ENCODE measurements at regions not wholly inside any gene's neighbourhood (a gene's known extent, or its start where the extent isn't known, plus 50 kb on each side); places are given as distances from the start of the nearest gene placed in this dataset.

DNA sequence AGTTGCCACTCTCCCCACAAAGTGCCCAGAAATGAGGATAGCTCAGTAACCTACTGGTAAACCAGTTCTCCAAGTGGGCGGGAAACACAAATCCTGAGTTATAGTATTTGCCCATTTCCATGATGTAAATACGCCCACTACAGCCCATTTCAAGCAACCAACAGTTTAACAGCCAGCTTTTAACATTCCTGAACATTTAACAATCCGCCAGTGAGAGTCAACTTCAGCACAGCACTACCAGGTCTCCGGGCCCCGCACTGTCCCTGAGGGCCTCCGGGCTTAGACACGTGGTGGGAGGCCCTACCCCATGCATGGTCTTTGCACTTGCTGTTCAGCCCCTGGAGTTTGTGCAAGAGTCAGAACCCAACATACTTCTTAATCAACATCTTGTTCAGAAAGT is 132.0 kb upstream of the CTTNBP2NL start:
- TF ChIP-seq, protein P1, sequence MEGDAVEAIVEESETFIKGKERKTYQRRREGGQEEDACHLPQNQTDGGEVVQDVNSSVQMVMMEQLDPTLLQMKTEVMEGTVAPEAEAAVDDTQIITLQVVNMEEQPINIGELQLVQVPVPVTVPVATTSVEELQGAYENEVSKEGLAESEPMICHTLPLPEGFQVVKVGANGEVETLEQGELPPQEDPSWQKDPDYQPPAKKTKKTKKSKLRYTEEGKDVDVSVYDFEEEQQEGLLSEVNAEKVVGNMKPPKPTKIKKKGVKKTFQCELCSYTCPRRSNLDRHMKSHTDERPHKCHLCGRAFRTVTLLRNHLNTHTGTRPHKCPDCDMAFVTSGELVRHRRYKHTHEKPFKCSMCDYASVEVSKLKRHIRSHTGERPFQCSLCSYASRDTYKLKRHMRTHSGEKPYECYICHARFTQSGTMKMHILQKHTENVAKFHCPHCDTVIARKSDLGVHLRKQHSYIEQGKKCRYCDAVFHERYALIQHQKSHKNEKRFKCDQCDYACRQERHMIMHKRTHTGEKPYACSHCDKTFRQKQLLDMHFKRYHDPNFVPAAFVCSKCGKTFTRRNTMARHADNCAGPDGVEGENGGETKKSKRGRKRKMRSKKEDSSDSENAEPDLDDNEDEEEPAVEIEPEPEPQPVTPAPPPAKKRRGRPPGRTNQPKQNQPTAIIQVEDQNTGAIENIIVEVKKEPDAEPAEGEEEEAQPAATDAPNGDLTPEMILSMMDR (conservative IDR thresholded peaks at IDR 0.05) = no peak
- Mint-ChIP-seq H3K27ac (ENCODE audit: unreplicated experiment) (no peak overlapping the region), H3K4me1 (peaks cover 27% of the 10 kb centered on the region), H3K27me3 (ENCODE audit: low read depth) (peaks cover 5% of the 10 kb centered on the region), H3K36me3 (ENCODE audit: low read depth) (no peaks in the 10 kb centered on the region), H3K9me3 (no peaks in the 10 kb centered on the region), H3K4me3 (no peak overlapping the region)
- DNase-seq (ENCODE audit: low read depth, low spot score) = no peak

GRCh38 chr1:112264553-112264952 is 131.5 kb upstream of the CTTNBP2NL start:
- Mint-ChIP-seq H3K36me3 (ENCODE audit: low read depth) (no peaks in the 10 kb centered on the region), H3K4me1 (peaks cover 27% of the 10 kb centered on the region), H3K27ac (ENCODE audit: unreplicated experiment) (peak overlapping the region; percentile 9), H3K4me3 (no peak overlapping the region), H3K27me3 (ENCODE audit: low read depth) (peaks cover 8% of the 10 kb centered on the region), H3K9me3 (no peaks in the 10 kb centered on the region)
- TF ChIP-seq, protein P1 (conservative IDR thresholded peaks at IDR 0.05) = no peak
- DNase-seq (ENCODE audit: low read depth, low spot score) = no peak

- H3K27me3 Mint-ChIP-seq (ENCODE audit: low read depth) = peaks cover 20% of the 10 kb centered on the region
- no peaks in the 10 kb centered on the region for H3K36me3 Mint-ChIP-seq (ENCODE audit: low read depth)
- peaks cover 15% of the 10 kb centered on the region for H3K4me1 Mint-ChIP-seq
- TF ChIP-seq, protein P1 (conservative IDR thresholded peaks at IDR 0.05) = no peak
- H3K27ac Mint-ChIP-seq (ENCODE audit: unreplicated experiment) = no peak overlapping the region
- DNase-seq (ENCODE audit: low read depth, low spot score) = no peak
- peaks cover 3% of the 10 kb centered on the region for H3K9me3 Mint-ChIP-seq
- no peak overlapping the region for H3K4me3 Mint-ChIP-seq
Measured at GRCh38 chr1:112265931-112266330, 130.1 kb upstream of the CTTNBP2NL start.

GRCh38 chr1:112267206-112267605 is 128.8 kb upstream of the CTTNBP2NL start:
- TF ChIP-seq, protein P1 (conservative IDR thresholded peaks at IDR 0.05) = no peak
- Mint-ChIP-seq H3K4me3 (no peak overlapping the region), H3K9me3 (peaks cover 3% of the 10 kb centered on the region), H3K36me3 (ENCODE audit: low read depth) (no peaks in the 10 kb centered on the region), H3K27ac (ENCODE audit: unreplicated experiment) (no peak overlapping the region), H3K4me1 (peaks cover 5% of the 10 kb centered on the region), H3K27me3 (ENCODE audit: low read depth) (peaks cover 32% of the 10 kb centered on the region)
- DNase-seq (ENCODE audit: low read depth, low spot score) = no peak

- DNase-seq (ENCODE audit: low read depth, low spot score) = no peak
- no peaks in the 10 kb centered on the region for H3K36me3 Mint-ChIP-seq (ENCODE audit: low read depth)
- no peaks in the 10 kb centered on the region for H3K4me1 Mint-ChIP-seq
- no peak overlapping the region for H3K27ac Mint-ChIP-seq (ENCODE audit: unreplicated experiment)
- H3K4me3 Mint-ChIP-seq = no peak overlapping the region
- TF ChIP-seq, protein P1 (conservative IDR thresholded peaks at IDR 0.05) = no peak
- H3K9me3 Mint-ChIP-seq = peaks cover 3% of the 10 kb centered on the region
- H3K27me3 Mint-ChIP-seq (ENCODE audit: low read depth) = peaks cover 39% of the 10 kb centered on the region
Measured at GRCh38 chr1:112267929-112268328, 128.1 kb upstream of the CTTNBP2NL start.

DNA sequence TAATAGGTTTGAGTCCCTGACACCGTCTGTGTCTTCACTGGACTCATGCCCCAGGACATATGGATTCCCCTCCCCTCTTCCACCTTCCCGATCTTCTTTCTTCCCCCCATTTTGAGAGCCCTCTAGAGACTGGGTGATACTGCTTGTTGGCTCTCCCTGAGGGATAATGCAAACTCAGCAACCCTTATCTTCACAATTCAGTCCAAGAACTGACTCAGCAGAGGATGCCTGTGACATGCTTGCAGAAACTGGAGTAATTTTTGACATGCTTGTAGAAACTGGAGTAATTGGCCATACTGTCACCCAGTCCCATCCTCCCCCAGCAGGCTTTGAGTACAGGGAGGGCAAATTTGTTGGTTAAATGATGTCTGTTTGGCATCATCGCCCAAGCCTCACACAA is 127.6 kb upstream of the CTTNBP2NL start:
- H3K4me1 Mint-ChIP-seq = no peaks in the 10 kb centered on the region
- H3K27ac Mint-ChIP-seq (ENCODE audit: unreplicated experiment) = no peak overlapping the region
- H3K9me3 Mint-ChIP-seq = peaks cover 3% of the 10 kb centered on the region
- H3K4me3 Mint-ChIP-seq = no peak overlapping the region
- TF ChIP-seq, protein P1 (conservative IDR thresholded peaks at IDR 0.05) = no peak
- DNase-seq (ENCODE audit: low read depth, low spot score) = no peak
- H3K36me3 Mint-ChIP-seq (ENCODE audit: low read depth) = no peaks in the 10 kb centered on the region
- H3K27me3 Mint-ChIP-seq (ENCODE audit: low read depth) = peaks cover 39% of the 10 kb centered on the region

Data from neural crest cell (in vitro differentiated cells).